ENCODE measurements at regions not wholly inside any gene's neighbourhood (a gene's known extent, or its start where the extent isn't known, plus 50 kb on each side); places are given as distances from the start of the nearest gene placed in this dataset.

DNA sequence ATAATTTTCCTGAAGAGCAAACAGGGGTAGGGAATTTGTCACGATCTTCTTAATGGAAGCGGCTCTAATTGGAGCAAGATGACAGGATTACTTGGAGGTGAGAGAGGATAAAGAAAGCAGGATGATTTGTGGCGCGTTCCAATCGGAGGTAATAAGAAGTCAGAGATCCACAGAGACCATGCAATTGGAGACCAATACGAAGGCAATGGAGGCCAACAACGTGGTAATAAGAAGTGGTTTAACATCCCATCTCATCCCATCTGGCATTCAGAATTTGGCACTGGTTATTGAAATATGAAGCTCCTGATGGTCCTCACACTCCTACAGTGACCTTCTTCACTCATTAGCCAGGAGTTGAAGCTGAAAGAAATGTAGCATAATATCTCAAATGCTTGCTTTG lies 130.6 kb downstream of the DLEU7 start:
- DNase-seq (ENCODE audit: low read depth in 3 of 3, low spot score in 2 of 3) = no peak

- no peak for DNase-seq (ENCODE audit: low read depth in 3 of 3, low spot score in 2 of 3)
Measured at GRCh38 chr13:50713523-50714248, 129.8 kb downstream of the DLEU7 start.

DNA sequence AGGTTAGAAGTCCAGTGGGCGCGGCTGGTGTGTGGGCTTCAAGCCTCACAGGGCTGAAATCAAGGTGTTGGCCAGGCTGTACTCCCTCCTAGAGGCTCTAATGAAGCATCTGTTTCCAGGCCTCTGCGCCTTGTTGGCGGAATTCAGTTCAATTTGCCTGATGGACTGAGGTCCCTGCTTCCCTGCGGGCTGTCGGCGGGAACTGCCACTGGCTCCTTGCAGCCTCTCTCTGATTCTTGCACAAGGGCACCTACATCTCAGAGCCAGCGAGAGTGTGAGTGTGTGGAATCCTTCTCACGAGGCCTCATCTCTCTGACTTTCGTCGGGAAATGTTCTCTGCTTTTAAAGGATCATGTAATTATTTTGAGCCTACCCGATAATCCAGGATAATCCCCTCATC lies 128.6 kb downstream of the DLEU7 start:
- DNase-seq (ENCODE audit: low read depth in 3 of 3, low spot score in 2 of 3) = no peak

DNA sequence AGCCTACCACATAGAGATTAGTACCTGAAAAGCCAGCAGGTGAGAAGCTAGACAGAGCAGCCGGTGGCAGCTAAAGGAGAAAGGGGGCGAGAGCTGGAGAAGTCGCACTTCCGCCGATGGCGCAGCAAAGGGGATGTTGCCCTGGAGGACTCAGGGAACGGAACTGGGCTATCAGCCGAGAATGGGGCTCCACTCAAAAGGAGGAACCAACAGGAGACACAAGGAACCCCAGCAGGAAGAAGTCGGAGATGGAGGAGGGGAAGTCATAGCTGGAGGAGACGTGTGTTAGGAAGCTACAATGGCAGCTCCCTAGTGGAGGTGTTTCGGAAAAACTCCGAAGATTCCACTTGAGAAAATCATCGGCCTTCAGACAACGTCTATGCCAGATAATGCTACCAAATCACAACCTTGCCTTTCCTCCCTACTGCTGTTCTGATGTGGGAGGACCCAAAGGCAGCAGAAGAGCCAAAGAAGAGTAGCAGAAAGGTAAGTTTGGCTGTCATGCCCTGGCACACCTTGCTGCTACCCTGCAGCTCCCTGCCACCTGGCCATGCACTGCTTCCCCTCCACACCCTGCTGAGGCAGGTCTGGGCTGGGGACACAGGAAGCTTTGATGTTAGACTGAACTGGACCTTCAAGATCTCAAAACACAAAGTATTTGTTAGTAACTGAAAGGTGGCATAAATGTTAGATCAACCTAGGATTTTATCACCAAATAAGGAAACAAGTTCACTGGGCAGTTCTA lies 127.9 kb downstream of the DLEU7 start:
- DNase-seq (ENCODE audit: low read depth in 3 of 3, low spot score in 2 of 3) = no peak

DNA sequence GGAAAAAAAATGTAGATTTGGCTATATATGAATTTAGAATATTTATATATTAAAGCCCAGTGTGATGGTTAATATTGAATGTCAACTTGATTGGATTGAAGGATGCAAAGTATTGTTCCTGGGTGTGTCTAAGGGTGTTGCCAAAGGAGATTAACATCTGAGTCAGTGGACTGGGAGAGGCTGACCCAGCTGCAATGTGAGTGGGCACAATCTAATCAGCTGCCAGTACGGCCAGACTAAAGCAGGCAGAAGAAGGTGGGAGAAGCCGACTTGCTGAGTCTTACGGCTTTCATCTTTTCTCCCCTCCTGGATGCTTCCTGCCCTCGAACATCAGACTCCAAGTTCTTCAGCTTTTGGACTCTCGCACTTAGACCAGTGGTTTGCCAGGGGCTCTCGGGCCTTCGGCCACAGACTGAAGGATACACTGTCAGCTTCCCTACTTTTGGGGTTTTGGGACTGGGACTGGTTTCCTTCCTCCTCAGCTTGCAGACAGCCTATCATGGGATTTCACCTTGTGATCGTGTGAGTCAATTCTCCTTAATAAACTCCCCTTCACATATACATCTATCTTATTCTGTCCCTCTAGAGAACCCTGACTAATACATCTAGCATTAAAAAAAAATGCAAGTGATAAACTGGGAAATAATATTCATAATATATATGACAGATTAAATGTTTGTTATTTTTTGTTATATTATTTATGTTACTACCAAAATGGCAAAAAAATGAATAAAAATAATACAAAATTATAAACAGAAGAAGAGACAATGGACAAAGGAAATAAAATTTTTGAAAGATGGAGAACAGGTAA lies 122.4 kb downstream of the DLEU7 start:
- no peak for DNase-seq (ENCODE audit: low read depth in 3 of 3, low spot score in 2 of 3)

GRCh38 chr13:50721672-50721992 lies 121.9 kb downstream of the DLEU7 start:
- no peak for DNase-seq (ENCODE audit: low read depth in 3 of 3, low spot score in 2 of 3)

- DNase-seq (ENCODE audit: low read depth in 3 of 3, low spot score in 2 of 3) = no peak
Measured at GRCh38 chr13:50722440-50723125, 120.9 kb downstream of the DLEU7 start.

GRCh38 chr13:50724438-50724837 lies 119.1 kb downstream of the DLEU7 start:
- DNase-seq (ENCODE audit: low read depth in 3 of 3, low spot score in 2 of 3) = no peak

GRCh38 chr13:50724913-50725312 lies 118.6 kb downstream of the DLEU7 start:
- no peak for DNase-seq (ENCODE audit: low read depth in 3 of 3, low spot score in 2 of 3)

- DNase-seq (ENCODE audit: low read depth in 3 of 3, low spot score in 2 of 3) = no peak
Measured at GRCh38 chr13:50726164-50726563, 117.3 kb downstream of the DLEU7 start.

GRCh38 chr13:50729177-50729576 lies 114.3 kb downstream of the DLEU7 start:
- no peak for DNase-seq (ENCODE audit: low read depth in 3 of 3, low spot score in 2 of 3)

- no peak for DNase-seq (ENCODE audit: low read depth in 3 of 3, low spot score in 2 of 3)
Measured at GRCh38 chr13:50730496-50731351, 112.8 kb downstream of the DLEU7 start.

DNA sequence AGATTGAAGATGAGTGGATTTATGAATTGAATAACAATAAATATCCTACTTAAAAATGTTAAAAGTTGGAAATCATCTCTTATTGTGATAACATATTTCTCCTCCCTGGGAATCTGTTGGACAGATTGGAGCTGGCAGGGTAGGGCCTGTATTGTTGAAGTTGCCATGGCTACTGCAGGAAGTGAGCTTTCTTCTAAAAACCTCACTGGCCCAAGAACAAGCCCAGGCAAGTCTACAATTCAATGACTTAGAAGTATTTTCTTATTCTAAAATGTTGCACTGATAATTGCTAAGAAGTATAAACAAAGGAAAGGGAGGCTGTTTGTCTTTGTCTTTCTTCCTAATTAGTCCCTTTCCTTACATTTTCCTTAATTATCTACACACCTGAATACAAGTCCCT lies 112.1 kb downstream of the DLEU7 start:
- no peak for DNase-seq (ENCODE audit: low read depth in 3 of 3, low spot score in 2 of 3)

DNA sequence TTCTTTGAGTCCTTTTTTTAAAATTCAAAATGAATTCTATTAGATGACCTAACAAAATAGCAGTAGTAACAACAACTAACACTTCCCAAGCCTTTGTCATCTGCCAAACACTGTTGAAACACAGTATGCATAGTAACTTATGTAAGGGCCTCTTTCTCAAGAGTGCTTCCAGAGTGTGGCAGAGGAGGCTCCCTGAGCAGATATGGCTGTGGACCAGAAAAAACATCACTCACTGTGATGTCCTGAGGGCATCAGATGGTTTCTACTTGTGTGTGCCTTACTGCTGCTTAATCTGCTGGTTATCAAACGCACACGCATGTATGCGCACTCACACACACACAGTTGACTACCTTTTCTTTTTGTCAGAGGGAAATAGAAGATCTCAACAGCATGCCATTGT lies 110.8 kb downstream of the DLEU7 start:
- no peak for DNase-seq (ENCODE audit: low read depth in 3 of 3, low spot score in 2 of 3)

DNA sequence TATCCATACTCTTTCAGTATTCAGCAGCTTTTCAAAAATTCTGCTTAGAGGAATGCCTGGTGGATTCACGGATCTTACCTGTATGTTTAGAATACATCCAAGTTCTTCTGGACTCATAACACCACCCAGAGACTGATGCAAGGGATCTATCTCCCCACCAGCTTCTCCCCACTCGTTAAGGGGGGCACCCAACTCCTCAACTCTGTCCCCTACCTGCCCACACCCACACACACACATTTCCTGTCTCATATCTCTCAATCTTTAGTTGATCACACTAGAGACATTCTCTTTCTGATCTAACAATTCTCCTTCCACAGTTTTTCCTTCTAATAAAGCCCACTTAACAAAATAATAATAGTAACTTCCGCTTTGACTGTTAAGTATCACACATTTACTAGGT lies 110.1 kb downstream of the DLEU7 start:
- DNase-seq (ENCODE audit: low read depth in 3 of 3, low spot score in 2 of 3) = no peak

DNA sequence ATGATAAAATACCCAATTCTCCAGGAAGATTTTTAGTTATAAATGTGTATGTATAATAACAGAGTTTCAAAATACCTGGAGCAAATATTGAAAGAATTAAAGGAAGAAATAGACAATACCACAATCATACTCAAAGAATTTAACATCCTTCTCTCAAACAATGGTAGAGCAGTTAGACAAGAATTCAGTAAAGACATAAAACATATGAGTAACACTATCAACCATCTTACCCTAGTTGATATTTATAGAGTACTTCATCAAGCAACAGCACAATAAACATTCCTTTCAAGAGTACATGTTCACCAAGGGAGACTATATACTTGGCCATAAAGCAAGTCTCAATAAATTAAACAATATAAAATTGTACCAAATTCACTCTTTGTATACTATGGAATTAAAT lies 108.4 kb downstream of the DLEU7 start:
- DNase-seq (ENCODE audit: low read depth in 3 of 3, low spot score in 2 of 3) = no peak

GRCh38 chr13:50740052-50740741 lies 103.3 kb downstream of the DLEU7 start:
- DNase-seq (ENCODE audit: low read depth in 3 of 3, low spot score in 2 of 3) = no peak

- DNase-seq (ENCODE audit: low read depth in 3 of 3, low spot score in 2 of 3) = no peak
Measured at GRCh38 chr13:50742353-50742752, 101.1 kb downstream of the DLEU7 start.

DNA sequence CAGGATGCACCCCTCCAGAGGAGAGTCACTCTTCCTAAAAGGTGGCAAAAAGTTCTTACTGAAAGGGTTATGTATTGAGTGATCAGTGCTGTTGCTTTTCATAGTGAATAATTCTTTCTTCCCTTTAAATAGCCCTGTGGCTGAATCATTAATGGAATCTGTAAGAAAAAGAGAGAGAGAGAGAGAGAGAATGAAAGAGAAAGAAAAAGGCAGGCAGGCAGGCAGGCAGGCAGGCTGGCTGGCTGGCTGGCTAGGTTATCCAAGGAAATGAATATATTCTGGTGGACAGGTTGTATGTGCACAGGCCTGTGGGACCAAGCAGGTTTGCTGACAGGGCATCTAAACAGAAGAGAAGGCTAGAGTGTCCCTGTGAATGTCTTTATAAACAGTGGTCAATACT lies 100.5 kb downstream of the DLEU7 start:
- DNase-seq (ENCODE audit: low read depth in 3 of 3, low spot score in 2 of 3) = no peak
